GM10266 (cell line): ENCODE measurements at regions not wholly inside any gene's neighbourhood (a gene's known extent, or its start where the extent isn't known, plus 50 kb on each side); places are given as distances from the start of the nearest gene placed in this dataset.
"Not testable (repeated sequence)": the region's sequence is repeated elsewhere in the genome, so short reads cannot be mapped to it uniquely, and the experiment has no call there.

ENCODE experiments used
- DNase-seq: peaks from one replicate; pipeline ENCODE4 v3.0.0; 2012; ENCODE audit errors: extremely low spot score
- CTCF ChIP-seq: IDR thresholded peaks from 2 replicates; pipeline ENCODE4 v1.5.1; 2012; ENCODE audit warnings: mild to moderate bottlenecking, low read depth; ENCODE audit not compliant: control insufficient read depth, insufficient read depth; ENCODE audit errors: missing control alignments

- DNase-seq: no peak
- TF ChIP-seq CTCF: no peak
Observed at GRCh38 chr3:144879701-144880100, 908.1 kb downstream of the DIPK2A start.

- DNase-seq: no peak
- no peak for TF ChIP-seq CTCF
Observed at GRCh38 chr3:144893980-144894379, 922.4 kb downstream of the DIPK2A start.

GRCh38 chr3:144894576-144894975 lies 923.0 kb downstream of the DIPK2A start:
- TF ChIP-seq CTCF: no peak
- DNase-seq: no peak

- TF ChIP-seq CTCF: no peak
- DNase-seq: no peak
Observed at GRCh38 chr3:144900366-144900765, 928.7 kb downstream of the DIPK2A start.

- DNase-seq: not testable (repeated sequence)
Observed at GRCh38 chr3:144907581-144907980, 936.0 kb downstream of the DIPK2A start.

GRCh38 chr3:144912968-144913367 lies 941.3 kb downstream of the DIPK2A start:
- no peak for TF ChIP-seq CTCF
- DNase-seq: no peak

- TF ChIP-seq CTCF: no peak
- DNase-seq: no peak
Observed at GRCh38 chr3:144915202-144915601, 943.6 kb downstream of the DIPK2A start.

GRCh38 chr3:144921710-144922109 lies 950.1 kb downstream of the DIPK2A start:
- TF ChIP-seq CTCF: no peak
- no peak for DNase-seq
